Hepatocyte (in vitro differentiated cells): ENCODE measurements at regions not wholly inside any gene's neighbourhood (a gene's known extent, or its start where the extent isn't known, plus 50 kb on each side); places are given as distances from the start of the nearest gene placed in this dataset.

Experiments used
- EZH2 ChIP-seq: fragments of 200-600 bp; sonication (generic); IDR thresholded peaks from 2 replicates; pipeline ENCODE4 v1.6.1; 2016; ENCODE audit warnings: antibody characterized with exemption, mild to moderate bottlenecking, borderline replicate concordance
- EZH2phosphoT487 ChIP-seq: fragments of 200-600 bp; sonication (generic); IDR thresholded peaks from one replicate; pipeline ENCODE4 v1.6.1; 2018; ENCODE audit warnings: antibody characterized with exemption, mild to moderate bottlenecking, low read depth, moderate library complexity; ENCODE audit not compliant: unreplicated experiment, severe bottlenecking
- TF ChIP-seq, protein P1 (sequence below): fragments of 200-600 bp; sonication (generic); IDR thresholded peaks from 2 replicates; pipeline ENCODE4 v1.5.1; 2016; ENCODE audit warnings: antibody characterized with exemption, mild to moderate bottlenecking; ENCODE audit not compliant: poor library complexity

- TF ChIP-seq, protein P1, sequence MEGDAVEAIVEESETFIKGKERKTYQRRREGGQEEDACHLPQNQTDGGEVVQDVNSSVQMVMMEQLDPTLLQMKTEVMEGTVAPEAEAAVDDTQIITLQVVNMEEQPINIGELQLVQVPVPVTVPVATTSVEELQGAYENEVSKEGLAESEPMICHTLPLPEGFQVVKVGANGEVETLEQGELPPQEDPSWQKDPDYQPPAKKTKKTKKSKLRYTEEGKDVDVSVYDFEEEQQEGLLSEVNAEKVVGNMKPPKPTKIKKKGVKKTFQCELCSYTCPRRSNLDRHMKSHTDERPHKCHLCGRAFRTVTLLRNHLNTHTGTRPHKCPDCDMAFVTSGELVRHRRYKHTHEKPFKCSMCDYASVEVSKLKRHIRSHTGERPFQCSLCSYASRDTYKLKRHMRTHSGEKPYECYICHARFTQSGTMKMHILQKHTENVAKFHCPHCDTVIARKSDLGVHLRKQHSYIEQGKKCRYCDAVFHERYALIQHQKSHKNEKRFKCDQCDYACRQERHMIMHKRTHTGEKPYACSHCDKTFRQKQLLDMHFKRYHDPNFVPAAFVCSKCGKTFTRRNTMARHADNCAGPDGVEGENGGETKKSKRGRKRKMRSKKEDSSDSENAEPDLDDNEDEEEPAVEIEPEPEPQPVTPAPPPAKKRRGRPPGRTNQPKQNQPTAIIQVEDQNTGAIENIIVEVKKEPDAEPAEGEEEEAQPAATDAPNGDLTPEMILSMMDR = no peak
- TF ChIP-seq EZH2 (no peak), EZH2phosphoT487 (no peak)
Measured at GRCh38 chr5:4874097-4874496, 266.0 kb upstream of the ADAMTS16 start.
